ENCODE measurements at regions not wholly inside any gene's neighbourhood (a gene's known extent, or its start where the extent isn't known, plus 50 kb on each side); places are given as distances from the start of the nearest gene placed in this dataset.
"Not testable (repeated sequence)": the region's sequence is repeated elsewhere in the genome, so short reads cannot be mapped to it uniquely, and the experiment has no call there.

DNA sequence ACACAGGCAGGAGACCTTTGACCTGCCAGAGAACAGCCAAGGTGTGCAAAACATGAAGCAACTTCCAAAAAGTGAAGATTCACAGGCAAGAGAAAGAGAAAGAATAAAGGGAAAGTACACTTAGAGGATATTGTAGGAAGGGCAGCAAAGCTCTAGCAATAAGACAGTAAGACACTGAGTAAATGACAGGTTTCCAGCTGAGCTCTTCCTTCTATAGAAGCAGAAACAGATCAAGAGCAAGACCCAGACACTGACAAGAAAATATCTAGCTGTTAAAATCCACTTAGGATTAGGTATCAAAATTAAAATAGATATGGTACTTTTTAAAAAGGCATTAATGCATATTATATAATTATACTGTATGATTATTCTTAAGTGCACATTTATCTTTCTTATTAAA lies 333.4 kb downstream of the RAP2B start:
- TF ChIP-seq POLR2A (IDR thresholded peaks at IDR 0.05) = no peak
- TF ChIP-seq, protein P1, sequence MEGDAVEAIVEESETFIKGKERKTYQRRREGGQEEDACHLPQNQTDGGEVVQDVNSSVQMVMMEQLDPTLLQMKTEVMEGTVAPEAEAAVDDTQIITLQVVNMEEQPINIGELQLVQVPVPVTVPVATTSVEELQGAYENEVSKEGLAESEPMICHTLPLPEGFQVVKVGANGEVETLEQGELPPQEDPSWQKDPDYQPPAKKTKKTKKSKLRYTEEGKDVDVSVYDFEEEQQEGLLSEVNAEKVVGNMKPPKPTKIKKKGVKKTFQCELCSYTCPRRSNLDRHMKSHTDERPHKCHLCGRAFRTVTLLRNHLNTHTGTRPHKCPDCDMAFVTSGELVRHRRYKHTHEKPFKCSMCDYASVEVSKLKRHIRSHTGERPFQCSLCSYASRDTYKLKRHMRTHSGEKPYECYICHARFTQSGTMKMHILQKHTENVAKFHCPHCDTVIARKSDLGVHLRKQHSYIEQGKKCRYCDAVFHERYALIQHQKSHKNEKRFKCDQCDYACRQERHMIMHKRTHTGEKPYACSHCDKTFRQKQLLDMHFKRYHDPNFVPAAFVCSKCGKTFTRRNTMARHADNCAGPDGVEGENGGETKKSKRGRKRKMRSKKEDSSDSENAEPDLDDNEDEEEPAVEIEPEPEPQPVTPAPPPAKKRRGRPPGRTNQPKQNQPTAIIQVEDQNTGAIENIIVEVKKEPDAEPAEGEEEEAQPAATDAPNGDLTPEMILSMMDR (IDR thresholded peaks at IDR 0.05) = no peak
- DNase-seq = no peak
- Histone ChIP-seq H3K4me1 (no peaks in the 10 kb centered on the region), H3K4me3 (no peak overlapping the region), H3K36me3 (ENCODE audit: low read depth, missing control alignments) (no peaks in the 10 kb centered on the region), H3K9me3 (no peaks in the 10 kb centered on the region), H3K27ac (no peak overlapping the region), H3K27me3 (no peaks in the 10 kb centered on the region)
- intact Hi-C loops (cut with DNase I; ENCODE audit: low total_unique reads) = no loop called here

DNA sequence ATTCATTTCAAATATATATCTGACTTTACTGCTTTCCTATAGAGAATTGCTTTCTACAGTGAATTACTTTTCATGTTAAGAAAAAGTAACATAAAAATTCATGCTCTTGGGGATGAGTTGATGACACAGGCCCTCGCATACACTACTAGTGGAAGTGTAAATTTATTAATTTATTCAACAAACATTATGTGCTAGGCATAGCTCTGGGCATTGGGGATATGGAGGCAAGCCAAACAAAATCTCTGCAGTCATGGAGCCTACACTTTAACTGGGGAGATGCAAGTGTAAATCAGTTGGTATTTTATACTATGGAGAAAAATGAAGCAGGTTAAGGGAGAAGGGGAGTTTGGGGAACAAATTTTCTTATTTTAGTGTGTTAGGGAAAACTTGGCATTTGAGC lies 340.7 kb downstream of the RAP2B start:
- no peak overlapping the region for H3K27ac ChIP-seq
- no peaks in the 10 kb centered on the region for H3K27me3 ChIP-seq
- 93 to 95% methylated on average over 1 of the region's 1 CpG for WGBS, 2 donors
- TF ChIP-seq, protein P1 (IDR thresholded peaks at IDR 0.05) = no peak
- no peak for TF ChIP-seq POLR2A (IDR thresholded peaks at IDR 0.05)
- intact Hi-C loops (cut with DNase I; ENCODE audit: low total_unique reads) = no loop called here
- DNase-seq = no peak
- H3K36me3 ChIP-seq (ENCODE audit: low read depth, missing control alignments) = no peaks in the 10 kb centered on the region
- H3K4me3 ChIP-seq = no peak overlapping the region
- H3K9me3 ChIP-seq = no peaks in the 10 kb centered on the region
- no peaks in the 10 kb centered on the region for H3K4me1 ChIP-seq

DNA sequence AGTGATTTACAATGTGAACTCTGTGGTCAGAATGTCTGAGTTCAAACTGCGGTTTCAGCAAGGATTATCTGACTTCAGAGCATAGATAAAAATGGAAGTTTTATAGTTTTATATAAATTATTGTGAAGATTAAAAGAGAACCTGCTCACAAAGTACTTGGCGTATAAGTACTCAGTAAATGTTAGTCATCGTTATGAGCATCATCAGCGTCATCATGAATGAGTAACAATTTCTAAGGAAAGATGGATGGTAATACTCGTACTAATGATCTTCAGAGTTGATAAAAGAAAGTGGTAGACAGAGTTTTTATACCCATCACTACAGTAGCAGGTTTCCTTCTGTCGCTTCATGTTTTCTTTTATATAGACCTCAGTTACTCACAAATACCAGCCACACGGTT lies 341.8 kb downstream of the RAP2B start:
- WGBS, 2 donors = 89 to 91% methylated on average over 7 of the region's 7 CpGs
- Histone ChIP-seq H3K4me1 (no peaks in the 10 kb centered on the region), H3K4me3 (no peak overlapping the region), H3K27me3 (no peaks in the 10 kb centered on the region), H3K27ac (no peak overlapping the region), H3K36me3 (ENCODE audit: low read depth, missing control alignments) (no peaks in the 10 kb centered on the region), H3K9me3 (no peaks in the 10 kb centered on the region)
- intact Hi-C loops (cut with DNase I; ENCODE audit: low total_unique reads) = no loop called here
- no peak for DNase-seq
- no peak for TF ChIP-seq POLR2A (IDR thresholded peaks at IDR 0.05)
- TF ChIP-seq, protein P1 (IDR thresholded peaks at IDR 0.05) = no peak

DNA sequence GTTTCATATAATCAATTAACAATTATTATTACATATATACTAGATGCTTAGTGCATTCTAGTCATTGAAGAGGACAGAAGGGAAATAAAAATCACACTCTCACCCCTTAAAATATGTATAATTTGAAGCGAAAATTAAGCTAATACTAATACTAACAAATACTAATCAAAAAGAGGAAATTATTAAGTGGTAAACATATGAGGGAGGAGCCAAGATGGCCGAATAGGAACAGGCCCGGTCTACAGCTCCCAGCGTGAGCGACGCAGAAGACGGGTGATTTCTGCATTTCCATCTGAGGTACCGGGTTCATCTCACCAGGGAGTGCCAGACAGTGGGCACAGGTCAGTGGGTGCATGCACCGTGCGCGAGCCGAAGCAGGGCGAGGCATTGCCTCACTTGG lies 344.2 kb downstream of the RAP2B start:
- H3K36me3 ChIP-seq (ENCODE audit: low read depth, missing control alignments); H3K27me3 ChIP-seq; H3K4me1 ChIP-seq; H3K27ac ChIP-seq; H3K9me3 ChIP-seq; intact Hi-C loops (cut with DNase I; ENCODE audit: low total_unique reads); H3K4me3 ChIP-seq; DNase-seq: not testable (repeated sequence)
- 80 to 84% methylated on average over 7 to 13 of the region's 13 CpGs for WGBS, 2 donors

DNA sequence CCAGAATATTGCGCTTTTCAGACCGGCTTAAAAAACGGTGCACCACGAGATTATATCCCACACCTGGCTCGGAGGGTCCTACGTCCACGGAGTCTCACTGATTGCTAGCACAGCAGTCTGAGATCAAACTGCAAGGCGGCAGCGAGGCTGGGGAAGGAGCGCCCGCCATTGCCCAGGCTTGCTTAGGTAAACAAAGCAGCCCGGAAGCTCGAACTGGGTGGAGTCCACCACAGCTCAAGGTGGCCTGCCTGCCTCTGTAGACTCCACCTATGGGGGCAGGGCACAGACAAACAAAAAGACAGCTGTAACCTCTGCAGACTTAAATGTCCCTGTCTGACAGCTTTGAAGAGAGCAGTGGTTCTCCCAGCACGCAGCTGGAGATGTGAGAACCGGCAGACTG lies 344.7 kb downstream of the RAP2B start:
- H3K4me1 ChIP-seq; intact Hi-C loops (cut with DNase I; ENCODE audit: low total_unique reads); DNase-seq; H3K27ac ChIP-seq; H3K27me3 ChIP-seq; H3K4me3 ChIP-seq; H3K36me3 ChIP-seq (ENCODE audit: low read depth, missing control alignments); H3K9me3 ChIP-seq: not testable (repeated sequence)
- 89% methylated on average over 12 to 13 of the region's 15 CpGs for WGBS, 2 donors

DNA sequence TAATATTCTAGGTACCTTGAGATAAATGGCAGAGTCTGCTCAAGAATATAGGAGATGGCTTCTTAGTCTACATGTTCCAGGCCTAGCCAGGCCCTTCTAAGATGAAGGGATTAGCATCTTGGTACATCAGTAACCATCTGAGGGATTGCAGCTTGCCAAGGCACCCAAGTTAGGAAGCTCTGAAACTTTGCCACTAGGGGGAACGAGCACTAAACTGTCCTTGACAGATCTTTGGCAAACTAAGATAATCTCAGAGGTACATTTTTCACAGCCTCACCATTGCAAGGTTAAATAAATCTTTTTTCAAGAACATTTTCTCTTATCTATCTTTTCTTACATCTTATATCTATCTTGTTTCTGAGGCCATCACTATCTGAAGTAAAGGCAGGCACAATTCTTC lies 351.2 kb downstream of the RAP2B start:
- Histone ChIP-seq H3K27me3 (no peaks in the 10 kb centered on the region), H3K4me3 (no peak overlapping the region), H3K9me3 (no peaks in the 10 kb centered on the region), H3K4me1 (no peaks in the 10 kb centered on the region), H3K27ac (no peak overlapping the region), H3K36me3 (ENCODE audit: low read depth, missing control alignments) (no peaks in the 10 kb centered on the region)
- intact Hi-C loops (cut with DNase I; ENCODE audit: low total_unique reads) = no loop called here
- WGBS, 2 donors = 17 to 31% methylated on average over 1 of the region's 1 CpG
- peak; percentile 18 for DNase-seq
- no peak for TF ChIP-seq POLR2A (IDR thresholded peaks at IDR 0.05)
- TF ChIP-seq, protein P1 (IDR thresholded peaks at IDR 0.05) = no peak

All from testis (tissue), 2 donors.